MM.1S (cell line): ENCODE measurements at regions not wholly inside any gene's neighbourhood (a gene's known extent, or its start where the extent isn't known, plus 50 kb on each side); places are given as distances from the start of the nearest gene placed in this dataset.

Source experiments
- DNase-seq: peaks from one replicate; pipeline ENCODE4 v3.0.0-alpha.2; 2015
- H2AFZ ChIP-seq: fragments of 300-600 bp; sonication (generic); 2 replicates; pipeline ENCODE4 v1.6.0; 2016; ENCODE audit warnings: antibody characterized with exemption, low read length
- H3F3A ChIP-seq: fragments of 300-600 bp; sonication (generic); 2 replicates; pipeline ENCODE4 v1.6.1; 2016; ENCODE audit warnings: mild to moderate bottlenecking, antibody characterized with exemption, low read length, moderate library complexity, mixed read lengths; ENCODE audit not compliant: insufficient read depth
- H3K27ac ChIP-seq: fragments of 300-600 bp; sonication (generic); 2 replicates; pipeline ENCODE4 v1.5.1; 2016; ENCODE audit warnings: mild to moderate bottlenecking, low read length
- H3K27me3 ChIP-seq: fragments of 300-600 bp; sonication (generic); replicated peaks from 2 replicates; pipeline ENCODE4 v1.6.0; 2016; ENCODE audit warnings: low read length; ENCODE audit not compliant: insufficient read depth
- H3K36me3 ChIP-seq: fragments of 300-600 bp; sonication (generic); replicated peaks from 2 replicates; pipeline ENCODE4 v1.6.1; 2016; ENCODE audit warnings: mild to moderate bottlenecking, low read length, mixed read lengths; ENCODE audit not compliant: insufficient read depth
- H3K4me1 ChIP-seq: fragments of 300-600 bp; sonication (generic); 2 replicates; pipeline ENCODE4 v1.6.1; 2016; ENCODE audit warnings: low read length, mixed read lengths
- H3K4me2 ChIP-seq: fragments of 300-600 bp; sonication (generic); 2 replicates; pipeline ENCODE4 v1.6.0; 2016; ENCODE audit warnings: low read depth, low read length
- H3K4me3 ChIP-seq: fragments of 300-600 bp; sonication (generic); 2 replicates; pipeline ENCODE4 v1.5.1; 2016; ENCODE audit warnings: low read length, mixed read lengths
- H3K79me2 ChIP-seq: fragments of 300-600 bp; sonication (generic); 2 replicates; pipeline ENCODE4 v1.6.1; 2016; ENCODE audit warnings: mixed run types, low read length, mixed read lengths
- H3K9ac ChIP-seq: fragments of 300-600 bp; sonication (generic); 2 replicates; pipeline ENCODE4 v1.6.1; 2016; ENCODE audit warnings: low read length, mixed read lengths
- H3K9me2 ChIP-seq: fragments of 300-600 bp; sonication (generic); replicated peaks from 2 replicates; pipeline ENCODE4 v1.6.1; 2016; ENCODE audit warnings: mild to moderate bottlenecking, low read length, mixed read lengths; ENCODE audit not compliant: insufficient read depth
- H3K9me3 ChIP-seq: fragments of 300-600 bp; sonication (generic); replicated peaks from 2 replicates; pipeline ENCODE4 v1.6.1; 2016; ENCODE audit warnings: mild to moderate bottlenecking, low read length, mixed read lengths; ENCODE audit not compliant: insufficient read depth
- H4K20me1 ChIP-seq: fragments of 300-600 bp; sonication (generic); 2 replicates; pipeline ENCODE4 v1.6.1; 2016; ENCODE audit warnings: mild to moderate bottlenecking, low read length, moderate library complexity, mixed read lengths; ENCODE audit not compliant: insufficient read depth
- CTCF ChIP-seq: fragments of 300-600 bp; sonication (generic); IDR thresholded peaks from 2 replicates; pipeline ENCODE4 v1.5.1; 2016; ENCODE audit warnings: antibody characterized with exemption, low read length, mixed read lengths
- EZH2 ChIP-seq: fragments of 300-600 bp; sonication (generic); optimal IDR thresholded peaks from 2 replicates; pipeline ENCODE3; 2017; ENCODE audit warnings: low read depth, mild to moderate bottlenecking, antibody characterized with exemption, low read length, mixed read lengths
- EZH2phosphoT487 ChIP-seq: fragments of 300-600 bp; sonication (generic); IDR thresholded peaks from 2 replicates; pipeline ENCODE4 v1.6.1; 2018; ENCODE audit warnings: antibody characterized with exemption, low read length

- Histone ChIP-seq H3K9ac (no peak overlapping the region), H3K27me3 (no peaks in the 10 kb centered on the region), H3K27ac (no peak overlapping the region), H3K9me2 (no peaks in the 10 kb centered on the region), H3K4me1 (peaks cover 6% of the 10 kb centered on the region; the same call in 1 of the 2 replicates), H3K79me2 (no peaks in the 10 kb centered on the region), H4K20me1 (no peaks in the 10 kb centered on the region), H2AFZ (no peak overlapping the region), H3F3A (no peaks in the 10 kb centered on the region), H3K4me3 (no peak overlapping the region), H3K36me3 (no peaks in the 10 kb centered on the region), H3K4me2 (no peak overlapping the region), H3K9me3 (no peaks in the 10 kb centered on the region)
- DNase-seq, result no peak
- TF ChIP-seq CTCF, result no peak
- no peak for TF ChIP-seq EZH2
- TF ChIP-seq EZH2phosphoT487, result no peak
Measured at GRCh38 chr12:124696693-124697476, 129.5 kb upstream of the NCOR2 start.

GRCh38 chr12:124695861-124696260 is 128.4 kb upstream of the NCOR2 start:
- Histone ChIP-seq H3K9ac (no peak overlapping the region), H3K4me1 (peaks cover 6% of the 10 kb centered on the region; the same call in 1 of the 2 replicates), H3K9me3 (no peaks in the 10 kb centered on the region), H3K9me2 (no peaks in the 10 kb centered on the region), H3K4me3 (no peak overlapping the region), H2AFZ (no peak overlapping the region), H3K27ac (no peak overlapping the region), H4K20me1 (no peaks in the 10 kb centered on the region), H3K36me3 (no peaks in the 10 kb centered on the region), H3K27me3 (no peaks in the 10 kb centered on the region), H3F3A (no peaks in the 10 kb centered on the region), H3K79me2 (no peaks in the 10 kb centered on the region), H3K4me2 (no peak overlapping the region)
- no peak for DNase-seq
- TF ChIP-seq EZH2 (no peak), EZH2phosphoT487 (no peak), CTCF (no peak)

- no peak overlapping the region for H3K4me2 ChIP-seq
- no peaks in the 10 kb centered on the region for H4K20me1 ChIP-seq
- TF ChIP-seq CTCF, result no peak
- no peak for TF ChIP-seq EZH2
- no peak for TF ChIP-seq EZH2phosphoT487
- no peaks in the 10 kb centered on the region for H3K9me3 ChIP-seq
- no peak for DNase-seq
- no peaks in the 10 kb centered on the region for H3K9me2 ChIP-seq
- H3K27ac ChIP-seq, result no peak overlapping the region
- H3K36me3 ChIP-seq, result no peaks in the 10 kb centered on the region
- H2AFZ ChIP-seq, result no peak overlapping the region
- peaks cover 6% of the 10 kb centered on the region; the same call in 1 of the 2 replicates for H3K4me1 ChIP-seq
- no peaks in the 10 kb centered on the region for H3K27me3 ChIP-seq
- no peaks in the 10 kb centered on the region for H3F3A ChIP-seq
- H3K9ac ChIP-seq, result no peak overlapping the region
- H3K79me2 ChIP-seq, result no peaks in the 10 kb centered on the region
- no peak overlapping the region for H3K4me3 ChIP-seq
Measured at GRCh38 chr12:124694846-124695497, 127.6 kb upstream of the NCOR2 start.
